CD4-positive, alpha-beta T cell (primary cell): ENCODE measurements at regions not wholly inside any gene's neighbourhood (a gene's known extent, or its start where the extent isn't known, plus 50 kb on each side); places are given as distances from the start of the nearest gene placed in this dataset.

Experiments
- ATAC-seq: fragments of 200-7000 bp; cut with Tn5 transposase; one replicate; pipeline ENCODE4 v1.10.0; 2022; ENCODE audit warnings: mild to moderate bottlenecking; ENCODE audit not compliant: poor library complexity
- CTCF ChIA-PET: fragments of 350-600 bp; sonication (Branson Sonifier 250); formaldehyde crosslinking; loops from one replicate; lab custom pipeline; 2021; ENCODE audit warnings: antibody characterized with exemption, inconsistent platforms; lab: Charles Lee
- POLR2A ChIA-PET: fragments of 350-600 bp; sonication (Branson Sonifier 250); formaldehyde crosslinking; loops from one replicate; lab custom pipeline; 2021; ENCODE audit warnings: antibody characterized with exemption, inconsistent platforms; lab: Charles Lee
- DNase-seq, 14 experiments: peaks; one replicate each; pipeline ENCODE4 v3.0.0-alpha.2; 2013 to 2020; ENCODE audit warnings: mixed read lengths in 2 of 14
- H3K27ac ChIP-seq, 2 donors: one replicate each; pipeline versions ENCODE4 v1.5.1 to v1.7.0; 2013; ENCODE audit warnings: low read length in 2 of 2, low read depth in 1 of 2, mild to moderate bottlenecking in 1 of 2
- H3K27me3 ChIP-seq, 2 experiments: 1 replicate in 1 of 2; 2 replicates in 1 of 2; pipeline versions ENCODE4 v1.6.1 to v1.7.0; 2013; ENCODE audit warnings: low read length in 2 of 2, control low read depth in 1 of 2, mild to moderate bottlenecking in 1 of 2, moderate library complexity in 1 of 2; ENCODE audit not compliant: insufficient read depth in 2 of 2, control insufficient read depth in 1 of 2
- H3K36me3 ChIP-seq: one replicate; pipeline ENCODE4 v1.6.1; 2013; ENCODE audit warnings: low read length, control low read depth; ENCODE audit not compliant: insufficient read depth
- H3K4me1 ChIP-seq: one replicate; pipeline ENCODE4 v1.6.1; 2013; ENCODE audit warnings: low read length, control low read depth; ENCODE audit not compliant: insufficient read depth
- H3K4me3 ChIP-seq: one replicate; pipeline ENCODE4 v1.5.1; 2013; ENCODE audit warnings: mild to moderate bottlenecking, low read length, moderate library complexity
- H3K9me3 ChIP-seq, 2 experiments: 1 replicate in 1 of 2; 2 replicates in 1 of 2; pipeline versions ENCODE4 v1.6.1 to v1.7.0; 2013; ENCODE audit warnings: low read length in 2 of 2, mild to moderate bottlenecking in 2 of 2, control low read depth in 1 of 2, moderate library complexity in 1 of 2; ENCODE audit not compliant: control insufficient read depth in 1 of 2, insufficient read depth in 1 of 2
- H3K27ac Mint-ChIP-seq: one replicate; pipeline ENCODE4 v1.8.0; 2020; ENCODE audit warnings: mixed read lengths
- H3K27me3 Mint-ChIP-seq: one replicate; pipeline ENCODE4 v1.8.0; 2021; ENCODE audit warnings: mixed read lengths
- H3K36me3 Mint-ChIP-seq: one replicate; pipeline ENCODE4 v1.8.0; 2021; ENCODE audit warnings: low read depth, mixed read lengths
- H3K4me1 Mint-ChIP-seq: one replicate; pipeline ENCODE4 v1.8.0; 2021; ENCODE audit warnings: low read depth, mixed read lengths
- H3K4me3 Mint-ChIP-seq: one replicate; pipeline ENCODE4 v1.8.0; 2020; ENCODE audit warnings: mild to moderate bottlenecking, mixed read lengths
- H3K9me3 Mint-ChIP-seq: one replicate; pipeline ENCODE4 v1.8.0; 2020; ENCODE audit warnings: mixed read lengths
- CTCF ChIP-seq: fragments of 200-600 bp; IDR thresholded peaks from one replicate; pipeline ENCODE4 v1.8.0; 2022; ENCODE audit warnings: antibody characterized with exemption, mild to moderate bottlenecking
- intact Hi-C, 2 experiments: fragments of 100-400 bp; cut with DNase I in 1 of 2; cut with micrococcal nuclease in 1 of 2; formaldehyde crosslinking; loops; one replicate each; pipeline versions ENCODE4 v1.15.1 to v1.9.0; 2023 to 2025; cut with DNase I, micrococcal nuclease

GRCh38 chr9:13555989-13556500 lies 276.6 kb upstream of the MPDZ start:
- Mint-ChIP-seq H3K4me3 (no peak overlapping the region), H3K36me3 (no peaks in the 10 kb centered on the region), H3K27me3 (no peaks in the 10 kb centered on the region), H3K9me3 (peaks cover 5% of the 10 kb centered on the region), H3K4me1 (no peaks in the 10 kb centered on the region), H3K27ac (no peak overlapping the region)
- no peak for TF ChIP-seq CTCF
- Histone ChIP-seq H3K27ac (no peak overlapping the region), H3K36me3 (no peaks in the 10 kb centered on the region), H3K9me3 (peaks cover 0 to 2% of the 10 kb centered on the region in 2 experiments), H3K4me3 (no peak overlapping the region), H3K4me1 (no peaks in the 10 kb centered on the region), H3K27me3 (no peaks in the 10 kb centered on the region)
- no peak for DNase-seq
- ATAC-seq = no peak
- intact Hi-C loops = no loop called here
- ChIA-PET POLR2A (no interaction called here), CTCF (no interaction called here)

- Histone ChIP-seq H3K36me3 (no peaks in the 10 kb centered on the region), H3K9me3 (peaks cover 0 to 6% of the 10 kb centered on the region in 2 experiments), H3K4me3 (no peak overlapping the region), H3K27me3 (no peaks in the 10 kb centered on the region), H3K4me1 (no peaks in the 10 kb centered on the region), H3K27ac (no peak overlapping the region)
- no peak for TF ChIP-seq CTCF
- H3K36me3 Mint-ChIP-seq = no peaks in the 10 kb centered on the region
- ATAC-seq = no peak
- no peak overlapping the region for H3K27ac Mint-ChIP-seq
- H3K27me3 Mint-ChIP-seq = no peaks in the 10 kb centered on the region
- intact Hi-C loops = no loop called here
- CTCF ChIA-PET = no interaction called here
- DNase-seq = no peak
- H3K9me3 Mint-ChIP-seq = peaks cover 5% of the 10 kb centered on the region
- no peaks in the 10 kb centered on the region for H3K4me1 Mint-ChIP-seq
- no peak overlapping the region for H3K4me3 Mint-ChIP-seq
- POLR2A ChIA-PET = no interaction called here
Observed at GRCh38 chr9:13555516-13555915, 276.0 kb upstream of the MPDZ start.

GRCh38 chr9:13554626-13555025 lies 275.1 kb upstream of the MPDZ start:
- Histone ChIP-seq H3K36me3 (no peaks in the 10 kb centered on the region), H3K27ac (no peak overlapping the region), H3K4me3 (no peak overlapping the region), H3K4me1 (no peaks in the 10 kb centered on the region), H3K9me3 (peaks cover 0 to 6% of the 10 kb centered on the region in 2 experiments), H3K27me3 (no peaks in the 10 kb centered on the region)
- POLR2A ChIA-PET = no interaction called here
- H3K4me1 Mint-ChIP-seq = no peaks in the 10 kb centered on the region
- no peaks in the 10 kb centered on the region for H3K36me3 Mint-ChIP-seq
- no peak for TF ChIP-seq CTCF
- CTCF ChIA-PET = no interaction called here
- peaks cover 5% of the 10 kb centered on the region for H3K9me3 Mint-ChIP-seq
- H3K27ac Mint-ChIP-seq = no peak overlapping the region
- ATAC-seq (no peak), DNase-seq (no peak)
- intact Hi-C loops = no loop called here
- no peak overlapping the region for H3K4me3 Mint-ChIP-seq
- H3K27me3 Mint-ChIP-seq = no peaks in the 10 kb centered on the region
